NCI-H446 (cell line): ENCODE measurements at regions not wholly inside any gene's neighbourhood (a gene's known extent, or its start where the extent isn't known, plus 50 kb on each side); places are given as distances from the start of the nearest gene placed in this dataset.
A peak's percentile ranks its signal among the peaks of the same experiment; 100 is the strongest.
"Not testable (repeated sequence)": the region's sequence is repeated elsewhere in the genome, so short reads cannot be mapped to it uniquely, and the experiment has no call there.

Experiments
- DNase-seq, 2 experiments: peaks; one replicate each; lab custom pipeline; 2025; lab: John Stamatoyannopoulos, UW

DNA sequence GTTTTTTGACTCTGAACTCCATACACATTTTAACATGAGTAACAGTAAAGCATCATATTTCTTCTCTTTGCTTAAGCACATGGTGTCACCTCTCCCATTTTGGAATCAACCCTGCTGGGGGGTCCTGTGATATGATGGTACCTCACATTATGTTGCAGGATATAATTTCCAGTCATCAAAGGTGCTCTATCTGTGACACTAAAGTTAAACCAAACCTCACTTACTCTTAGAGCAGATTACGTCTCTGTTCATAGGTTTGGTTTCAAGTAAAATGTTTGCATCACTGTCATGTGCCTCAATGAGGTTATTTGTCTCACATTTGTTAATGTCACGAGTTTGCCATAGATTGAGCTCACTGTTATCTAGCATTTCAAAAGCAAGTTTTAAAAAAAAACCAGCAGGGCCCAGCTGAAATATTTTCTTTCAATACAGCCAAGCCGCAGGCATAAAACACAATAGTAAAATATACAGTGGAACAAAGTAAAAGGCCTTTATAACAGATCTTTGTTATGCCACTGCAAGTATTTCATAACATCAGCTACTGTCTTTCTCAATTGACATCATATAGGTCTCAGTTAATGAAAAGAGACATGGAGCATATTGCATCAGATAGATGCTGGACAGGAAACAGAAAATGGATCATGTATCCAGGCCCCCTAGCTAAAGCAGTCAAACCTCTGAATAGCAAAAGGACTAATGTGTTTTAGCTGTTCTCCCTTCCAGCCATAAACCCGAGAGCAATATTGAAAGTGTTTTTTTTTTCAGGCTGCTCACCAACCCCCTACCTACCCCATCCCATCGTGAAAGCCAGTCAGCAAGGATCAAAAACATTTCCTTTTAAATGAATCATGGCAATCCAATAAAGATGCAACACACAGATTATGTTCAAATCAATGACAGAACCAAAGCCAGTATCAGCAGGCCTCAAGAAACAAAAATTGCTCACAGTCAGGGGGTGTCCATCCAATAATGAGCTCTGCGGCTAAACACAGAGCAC is 182.1 kb upstream of the ITGA1 start:
- DNase-seq, result no peak

DNA sequence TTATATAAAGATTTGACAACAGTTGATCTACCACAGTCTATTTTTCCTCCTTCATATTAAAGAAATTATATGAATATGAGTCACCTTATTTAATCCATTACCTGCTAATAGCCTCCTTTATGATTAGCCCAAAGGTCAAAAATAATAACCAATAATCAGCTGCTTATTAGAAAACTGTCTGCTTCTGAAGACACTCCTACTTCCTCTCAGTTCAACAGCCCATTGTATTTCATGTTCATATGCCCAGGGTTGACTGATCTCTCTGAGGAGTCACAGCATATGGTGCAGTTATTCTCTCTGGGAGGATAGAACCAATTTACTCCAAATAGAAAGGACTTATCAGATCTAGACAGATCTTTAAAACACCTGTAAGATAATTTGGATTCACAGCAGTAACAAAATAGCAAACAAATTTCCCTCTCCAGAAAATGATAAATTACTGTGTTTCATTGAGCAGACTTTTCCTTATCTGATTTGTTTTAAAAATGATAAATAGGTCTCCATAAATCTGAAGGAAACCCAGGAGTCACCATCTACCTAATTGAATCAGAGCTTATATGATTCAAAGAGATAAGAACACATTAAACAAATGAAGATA is 180.4 kb upstream of the ITGA1 start:
- DNase-seq, result no peak

DNA sequence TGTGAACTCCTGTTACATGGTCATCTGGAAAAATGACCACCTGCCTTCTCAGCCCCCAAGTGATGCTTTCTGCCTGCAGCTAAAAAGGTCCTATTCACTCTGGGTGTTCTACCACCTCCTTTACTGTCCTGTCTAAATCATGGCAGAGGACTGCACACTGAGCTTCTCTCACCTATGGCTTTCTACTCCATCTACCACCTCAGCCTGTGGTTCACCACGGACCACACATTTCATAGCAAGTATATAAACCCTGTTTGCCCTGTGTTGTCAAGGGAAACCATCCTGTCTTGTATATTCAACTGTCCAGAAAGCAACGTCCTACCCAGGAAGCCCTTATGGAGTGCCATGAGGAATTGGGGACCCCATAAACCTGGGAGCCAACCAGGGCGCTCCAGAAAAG is 167.4 kb upstream of the ITGA1 start:
- no peak for DNase-seq

DNA sequence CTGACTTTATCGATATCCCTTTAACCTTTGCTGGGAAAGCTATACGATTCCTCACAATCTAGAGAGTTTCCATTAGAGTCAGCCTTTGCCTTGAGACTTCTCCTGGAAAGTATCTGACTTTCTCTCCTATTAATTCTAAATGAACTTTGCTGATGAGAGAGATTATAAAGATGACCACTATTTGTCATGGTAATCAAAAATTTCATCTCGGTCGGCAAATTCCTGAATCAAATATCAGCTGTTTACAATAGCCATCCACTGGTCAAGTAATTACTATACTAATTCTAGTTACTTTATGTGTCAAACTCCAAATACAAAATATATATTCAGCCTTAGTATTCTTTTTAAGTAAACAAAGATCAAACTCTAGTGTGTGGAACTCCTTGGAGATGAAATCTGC is 164.4 kb upstream of the ITGA1 start:
- DNase-seq, result no peak

DNA sequence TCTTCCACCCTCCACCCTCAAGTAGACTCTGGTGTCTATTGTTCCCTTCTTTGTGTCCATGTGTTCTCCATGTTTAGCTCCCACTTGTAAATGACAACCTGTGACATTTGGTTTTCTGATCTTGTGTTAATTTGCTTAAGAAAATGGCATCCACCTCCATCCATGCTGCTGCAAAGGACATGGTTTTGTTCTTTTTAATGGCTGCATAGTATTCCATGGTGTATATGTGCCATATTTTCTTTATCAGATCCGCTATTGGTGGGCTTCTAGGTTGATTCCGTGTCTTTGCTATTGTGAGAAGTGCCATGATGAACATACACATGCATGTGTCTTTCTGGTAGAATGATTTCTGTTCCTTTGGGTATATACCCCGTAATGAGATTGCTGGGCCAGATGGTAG is 163.4 kb upstream of the ITGA1 start:
- no peak for DNase-seq

DNA sequence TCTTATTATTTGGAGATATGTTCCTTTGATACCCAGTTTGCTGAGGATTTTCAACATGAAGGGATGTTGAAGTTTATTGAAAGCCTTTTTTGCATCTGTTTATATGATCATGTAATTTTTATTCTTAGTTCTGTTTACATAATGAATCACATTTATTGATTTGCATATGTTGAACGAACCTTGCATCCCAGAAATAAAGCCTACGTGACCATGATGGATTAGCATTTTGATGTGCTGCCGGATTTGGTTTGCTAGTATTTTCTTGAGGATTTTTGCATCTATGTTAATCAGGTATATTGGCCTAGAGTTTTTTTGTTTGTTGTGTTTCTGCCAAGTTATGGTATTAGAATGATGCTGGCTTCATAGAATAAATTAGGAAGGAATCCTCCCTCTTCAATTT is 161.4 kb upstream of the ITGA1 start:
- DNase-seq, result no peak

DNA sequence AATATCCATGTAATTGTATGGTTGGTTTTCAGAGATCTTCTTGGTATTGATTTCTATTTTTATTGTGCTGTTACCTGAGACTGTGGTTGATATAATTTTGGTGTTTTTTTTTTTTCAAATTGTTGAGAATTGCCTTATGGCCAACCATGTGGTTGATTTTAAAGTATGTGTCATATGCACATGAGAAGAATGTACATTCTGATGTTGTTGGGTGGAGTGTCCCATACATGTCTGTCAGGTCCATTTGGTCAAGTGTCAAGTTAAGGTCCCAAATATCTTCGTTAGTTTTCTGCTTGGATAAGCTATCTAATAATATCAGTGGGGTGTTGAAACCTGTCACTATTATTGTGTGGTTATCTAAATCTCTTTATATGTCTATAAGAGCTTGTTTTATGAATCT is 160.0 kb upstream of the ITGA1 start:
- DNase-seq, result no peak

DNA sequence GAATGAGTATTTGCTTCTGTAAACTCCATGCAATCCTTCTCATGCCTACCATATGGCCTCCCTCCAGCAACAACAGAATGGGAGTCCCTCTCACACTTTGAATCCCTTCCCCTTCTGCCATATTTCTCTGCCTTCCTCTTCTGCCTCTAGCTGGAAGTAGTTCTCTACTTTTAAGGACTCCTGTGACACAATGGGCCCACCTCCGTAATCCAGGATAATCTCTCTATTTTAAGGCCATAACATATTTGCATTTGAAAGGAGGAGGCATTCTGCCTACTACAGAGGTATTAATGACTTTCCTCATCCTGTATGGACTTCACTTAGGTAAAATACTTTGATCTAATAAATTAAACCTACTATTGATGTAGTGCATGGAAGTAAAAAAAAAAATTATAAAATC is 155.4 kb upstream of the ITGA1 start:
- DNase-seq, result no peak

DNA sequence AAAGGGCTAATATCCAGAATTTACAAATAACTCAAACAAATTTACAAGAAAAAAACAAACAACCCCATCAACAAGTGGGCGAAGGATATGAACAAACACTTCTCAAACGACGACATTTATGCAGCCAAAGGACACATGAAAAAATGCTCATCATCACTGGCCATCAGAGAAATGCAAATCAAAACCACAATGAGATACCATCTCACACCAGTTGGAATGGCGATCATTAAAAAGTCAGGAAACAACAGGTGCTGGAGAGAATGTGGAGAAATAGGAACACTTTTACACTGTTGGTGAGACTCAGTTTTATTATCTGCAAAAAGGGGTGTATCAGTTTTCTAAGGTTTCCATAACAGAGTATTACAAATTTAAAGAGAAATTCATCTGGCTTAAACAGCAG is 153.5 kb upstream of the ITGA1 start:
- not testable (repeated sequence) for DNase-seq

DNA sequence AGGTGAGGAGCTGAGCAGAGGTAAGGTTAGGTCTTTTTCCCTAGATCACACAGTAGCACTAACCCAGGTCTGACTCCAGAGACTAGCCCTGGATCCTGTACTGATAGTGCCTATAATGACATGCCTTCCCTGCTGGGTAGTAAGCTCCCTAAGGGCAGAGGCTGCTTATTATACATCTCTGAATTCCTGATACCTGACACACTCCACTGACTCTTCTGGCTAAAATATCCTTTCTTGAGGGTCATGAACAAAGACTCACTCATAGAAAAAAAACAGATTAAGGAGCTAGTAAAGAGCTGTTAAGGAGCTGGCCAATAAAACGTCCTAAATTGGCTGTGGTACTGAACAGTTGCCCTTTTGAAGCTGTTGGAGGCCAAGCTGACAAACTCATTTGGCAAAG is 149.0 kb upstream of the ITGA1 start:
- DNase-seq, result no peak

DNA sequence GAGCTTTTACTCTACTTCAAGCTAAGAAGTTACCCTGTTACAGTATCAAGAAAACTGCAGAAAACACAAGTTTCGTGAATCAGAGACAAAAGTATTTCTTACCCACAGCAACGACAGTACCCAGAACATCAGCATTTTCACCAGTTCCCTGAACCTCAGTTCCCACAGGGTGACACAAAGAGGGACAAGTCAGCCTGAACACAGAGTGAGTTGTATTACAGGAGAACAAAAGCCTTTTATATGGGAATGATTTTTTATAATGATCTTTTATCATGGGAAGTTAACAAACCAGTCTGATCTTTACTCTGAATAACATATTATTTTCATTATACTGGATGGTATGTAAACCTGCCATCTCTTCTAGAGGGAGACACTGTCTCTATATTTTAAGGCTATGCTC is 139.0 kb upstream of the ITGA1 start:
- no peak for DNase-seq

DNA sequence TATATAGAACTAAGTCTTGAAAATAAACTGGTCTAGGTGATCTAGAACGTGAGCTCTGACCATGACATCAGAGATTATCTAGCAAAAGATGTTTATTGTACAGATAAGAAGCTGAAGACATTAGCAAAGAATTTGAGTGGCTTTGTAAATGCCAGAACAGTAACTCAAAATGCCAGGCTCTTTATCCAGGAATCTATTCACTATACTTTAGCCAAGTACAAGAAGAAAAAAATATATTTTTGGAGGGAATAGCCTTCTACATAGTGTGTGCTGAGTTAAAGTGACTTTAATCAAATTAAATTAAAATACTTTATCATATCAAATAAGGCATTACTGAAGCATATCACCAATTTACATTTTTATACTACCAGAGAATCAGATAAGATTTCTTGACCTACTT is 132.6 kb upstream of the ITGA1 start:
- DNase-seq, result no peak

DNA sequence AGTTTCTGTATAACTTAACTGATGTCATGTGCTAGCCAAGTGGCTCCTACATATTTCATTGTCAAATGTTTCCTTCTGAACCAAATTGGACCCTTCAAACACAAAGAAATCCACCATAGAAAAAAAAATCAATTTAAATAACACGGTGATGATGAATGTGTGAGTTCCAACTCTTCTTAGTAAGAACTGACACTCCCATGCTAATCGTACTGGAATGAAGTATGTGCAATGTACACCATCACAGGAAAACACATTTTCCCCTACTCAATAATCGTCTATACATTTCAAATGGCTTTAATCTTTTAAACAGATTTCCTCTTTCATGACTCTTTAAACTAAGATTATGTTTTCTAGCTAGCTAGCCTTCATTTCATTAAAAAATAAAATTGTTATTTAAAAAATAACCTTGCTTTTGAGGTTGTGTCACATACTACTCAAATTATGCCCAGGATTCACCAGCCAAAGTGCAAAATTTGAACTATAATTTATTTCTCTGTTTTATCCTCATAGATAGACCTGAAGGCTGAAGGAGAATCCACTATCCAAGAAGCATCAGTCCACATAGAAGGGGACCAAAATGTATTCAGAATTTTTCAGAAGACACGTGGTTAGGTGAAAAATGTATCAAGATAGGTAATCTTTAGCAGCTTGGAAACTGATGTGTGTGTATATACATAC is 131.0 kb upstream of the ITGA1 start:
- DNase-seq, result no peak

DNA sequence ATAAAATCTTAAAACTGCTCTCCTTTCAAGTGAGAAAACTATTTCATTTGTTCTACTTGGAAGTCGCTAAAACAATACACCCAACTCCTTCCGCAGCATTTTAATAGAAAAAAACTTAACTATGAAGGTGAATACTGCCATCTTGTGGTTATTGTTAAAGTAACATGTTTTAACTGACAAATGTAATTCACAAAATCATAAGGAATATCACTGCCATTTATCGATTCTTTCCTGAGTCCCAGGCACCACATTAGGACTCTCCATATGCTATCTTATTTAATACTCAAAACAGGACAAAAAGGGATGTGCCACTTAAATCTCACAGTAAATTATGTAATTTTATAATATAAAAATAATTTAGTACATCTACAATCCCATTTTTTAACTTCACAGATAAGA is 130.5 kb upstream of the ITGA1 start:
- DNase-seq, result peak; percentile 1 to 59

DNA sequence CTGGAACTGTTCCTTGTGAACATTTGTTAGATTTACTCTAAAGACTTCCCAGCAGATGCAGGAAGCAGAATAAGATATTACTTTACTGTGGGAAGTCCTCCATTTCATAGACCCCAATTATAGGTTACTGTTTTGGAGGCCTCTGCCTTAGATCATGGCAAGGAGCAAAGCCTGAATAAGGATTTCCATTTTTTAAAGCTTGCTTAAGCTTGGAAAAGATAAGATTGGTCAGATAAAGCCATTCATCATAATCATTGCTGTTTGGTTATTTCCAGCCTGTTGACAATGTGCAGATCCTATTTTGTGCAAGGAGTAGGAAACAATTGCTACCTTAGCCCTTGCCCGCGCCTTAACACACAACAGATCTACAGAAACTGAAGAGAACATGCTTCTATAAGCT is 129.5 kb upstream of the ITGA1 start:
- DNase-seq, result no peak

DNA sequence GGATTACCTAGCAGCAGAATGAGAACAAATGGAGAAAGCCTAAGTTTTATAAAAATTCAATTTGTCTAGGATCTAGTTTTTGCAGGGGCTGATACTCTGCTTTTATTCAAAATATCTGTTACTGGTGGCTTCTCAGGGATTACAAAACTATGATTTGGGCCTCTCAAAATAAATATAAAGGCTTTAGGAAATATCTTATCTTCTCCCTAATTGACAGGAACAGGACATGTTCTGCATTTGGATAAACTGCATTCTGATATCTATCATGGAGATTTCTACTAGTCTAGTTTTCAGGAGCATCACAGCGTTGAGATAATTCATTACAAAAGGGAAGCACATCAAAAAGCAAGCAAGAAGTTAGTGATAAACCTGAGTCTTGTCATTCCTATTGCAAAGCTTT is 127.1 kb upstream of the ITGA1 start:
- no peak for DNase-seq

DNA sequence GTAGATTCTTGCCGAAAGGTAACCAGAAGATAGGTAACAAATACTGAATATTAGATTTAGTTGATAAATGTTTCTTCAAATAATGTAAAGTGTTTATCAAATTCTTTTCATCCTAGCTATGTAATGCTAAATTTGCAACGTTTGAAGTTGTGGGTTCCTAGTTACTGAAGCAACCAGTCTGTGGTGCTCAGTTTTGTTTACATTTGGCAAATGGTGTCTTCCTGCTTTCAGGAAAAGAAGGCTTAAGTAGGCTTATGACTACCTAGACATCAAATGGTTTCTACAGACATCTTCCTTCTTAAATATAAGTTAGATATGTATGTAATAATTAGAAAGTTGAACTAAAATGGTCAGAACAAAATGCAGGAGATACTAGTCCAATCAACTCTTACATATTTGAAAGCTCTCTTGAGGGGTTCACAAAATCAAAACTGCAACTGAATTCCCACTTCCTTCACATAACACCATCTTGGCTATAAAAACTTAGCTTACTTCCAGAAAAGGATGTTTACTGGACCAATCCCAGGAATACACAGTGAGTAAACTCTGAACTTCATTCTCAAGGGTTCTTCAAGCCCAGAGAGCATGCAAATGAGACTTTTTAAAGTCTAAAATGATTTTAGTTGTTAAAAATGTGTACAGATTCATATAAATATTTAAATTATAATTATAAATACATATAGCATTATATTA is 125.7 kb upstream of the ITGA1 start:
- DNase-seq, result no peak

DNA sequence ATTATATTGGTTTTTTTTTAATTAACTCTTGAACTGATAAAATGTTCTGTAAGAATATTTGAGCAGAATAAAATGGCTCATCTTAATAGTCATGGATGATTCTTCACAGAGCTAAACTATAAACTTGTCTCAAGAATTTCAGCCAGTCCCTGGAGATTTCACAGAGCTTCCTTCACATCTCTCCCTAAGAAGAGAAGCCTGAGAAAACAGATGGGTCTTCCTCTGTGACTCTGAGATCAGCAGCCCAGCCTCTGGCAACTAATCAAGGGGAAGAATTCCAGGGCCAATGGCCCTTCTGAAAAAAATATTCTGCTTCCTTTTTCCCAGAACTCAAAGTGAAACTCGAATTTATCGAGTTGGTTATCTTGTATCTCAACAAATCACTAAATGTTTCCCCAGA is 122.2 kb upstream of the ITGA1 start:
- DNase-seq, result no peak

DNA sequence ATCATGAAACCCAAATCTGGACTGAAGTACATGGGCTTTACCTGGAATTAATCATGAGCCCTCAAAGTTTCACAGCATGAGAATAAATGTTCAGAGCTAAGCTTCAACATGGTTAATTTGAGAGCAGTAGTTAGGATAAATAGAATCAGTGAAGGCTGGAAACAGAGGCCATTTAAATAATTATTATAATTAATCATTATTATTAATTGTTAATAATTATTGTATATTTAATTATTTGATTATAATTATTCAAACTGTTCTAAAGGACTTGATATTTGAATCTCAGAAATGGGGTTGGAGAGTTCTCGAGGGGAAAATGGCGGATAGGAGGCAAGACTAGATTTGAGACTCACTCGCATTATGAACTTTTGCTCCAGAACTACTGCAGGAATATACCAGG is 119.6 kb upstream of the ITGA1 start:
- DNase-seq, result no peak

DNA sequence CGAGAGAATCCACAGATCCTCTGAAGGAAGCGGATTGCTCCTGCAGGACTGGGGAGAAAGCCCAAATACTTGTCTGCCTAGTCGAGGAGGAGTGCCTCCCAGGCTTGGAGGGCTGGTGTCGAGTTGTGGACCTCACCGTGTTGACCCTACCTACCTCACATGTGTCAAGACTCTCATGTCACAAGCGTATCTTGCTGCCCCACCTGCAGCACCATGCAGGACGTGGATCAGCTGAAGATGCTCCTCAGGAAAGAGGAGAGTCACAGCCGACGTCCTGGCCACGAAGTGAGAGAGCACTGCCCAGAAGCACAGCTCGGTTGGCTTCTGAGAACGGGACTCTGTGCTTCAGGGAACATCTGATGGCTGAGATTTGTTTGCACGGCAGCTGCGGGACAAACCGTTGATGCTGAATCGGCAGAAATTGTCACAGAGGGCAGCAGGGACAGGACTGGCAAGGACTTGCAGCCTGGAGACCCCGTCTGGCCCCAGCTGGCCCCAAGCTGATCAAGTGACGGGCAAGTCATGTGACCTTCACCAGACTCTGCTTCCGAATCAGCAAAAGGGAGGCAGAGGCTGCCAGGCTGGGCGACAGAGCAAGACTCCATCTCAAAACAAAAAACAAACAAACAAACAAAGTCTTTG is 119.1 kb upstream of the ITGA1 start:
- no peak for DNase-seq

DNA sequence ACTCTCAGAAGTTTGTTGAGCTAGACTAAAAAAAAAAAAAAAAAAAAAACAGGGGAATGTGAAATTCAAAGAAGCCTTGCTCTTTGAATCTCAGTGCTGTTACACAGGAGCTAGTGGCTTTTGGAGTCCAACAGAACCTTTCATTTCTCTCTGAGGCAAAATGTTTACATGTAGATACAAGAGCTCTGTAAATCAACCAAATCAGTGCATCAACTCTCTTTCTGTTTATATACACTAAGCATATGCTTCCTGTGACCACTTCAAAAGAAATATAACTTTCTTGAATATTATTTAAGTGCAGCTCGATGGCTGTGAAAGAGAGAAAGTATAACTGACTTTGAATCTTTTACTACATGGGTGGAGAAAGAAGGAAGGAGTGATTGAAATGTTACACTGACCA is 115.3 kb upstream of the ITGA1 start:
- DNase-seq, result no peak

DNA sequence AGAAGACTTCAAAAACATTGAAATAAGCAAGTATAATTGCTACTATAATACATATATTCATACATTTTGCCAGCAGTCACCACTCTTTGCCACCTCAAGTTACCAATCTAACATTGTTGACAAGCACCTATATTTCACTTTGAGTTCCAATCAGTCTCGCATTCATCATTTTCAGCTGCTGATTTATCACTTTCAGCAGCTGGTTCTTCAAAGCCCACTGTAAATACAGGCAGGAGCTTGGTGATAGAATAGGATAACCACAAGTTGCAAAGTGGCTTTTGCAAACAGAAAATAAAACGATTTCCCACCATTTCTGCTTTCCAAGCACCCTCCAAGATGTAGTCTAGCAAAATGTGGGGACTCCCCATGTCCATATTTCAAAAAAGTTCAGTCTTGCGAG is 114.2 kb upstream of the ITGA1 start:
- DNase-seq, result no peak
